T-helper 9 cell (primary cell): ENCODE measurements at regions not wholly inside any gene's neighbourhood (a gene's known extent, or its start where the extent isn't known, plus 50 kb on each side); places are given as distances from the start of the nearest gene placed in this dataset.

Experiments used
- DNase-seq: peaks from one replicate; pipeline ENCODE4 v3.0.0-alpha.2; 2020

DNA sequence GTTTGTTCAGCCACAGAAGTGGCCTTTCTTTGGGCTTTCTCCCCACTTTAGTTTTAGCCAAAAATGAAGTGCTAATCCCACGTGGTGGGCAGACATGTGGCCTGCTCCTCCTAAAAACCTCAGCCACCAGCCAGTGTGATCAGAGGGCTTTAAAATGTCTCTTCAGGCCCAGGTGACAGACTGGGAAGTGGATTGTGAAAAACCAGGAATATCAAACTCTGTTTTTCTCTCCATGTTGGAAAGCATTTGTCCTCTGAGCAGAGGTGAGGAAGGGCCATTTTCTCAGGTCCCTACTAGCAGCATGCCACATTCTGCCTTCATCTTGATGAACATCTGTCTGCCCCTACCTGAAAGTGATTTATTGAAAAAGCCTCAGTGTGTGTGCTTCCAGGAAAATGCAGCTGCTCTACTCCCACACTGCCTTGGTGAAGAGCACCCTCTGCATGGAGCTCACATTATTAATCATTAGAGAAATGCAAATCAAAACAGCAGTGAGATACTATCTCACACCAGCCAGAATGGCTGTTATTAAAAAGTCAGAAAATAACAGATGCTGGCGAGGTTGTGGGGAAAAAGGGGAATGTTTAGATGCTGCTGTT is 181.2 kb upstream of the DMAC1 start:
- DNase-seq = no peak

DNA sequence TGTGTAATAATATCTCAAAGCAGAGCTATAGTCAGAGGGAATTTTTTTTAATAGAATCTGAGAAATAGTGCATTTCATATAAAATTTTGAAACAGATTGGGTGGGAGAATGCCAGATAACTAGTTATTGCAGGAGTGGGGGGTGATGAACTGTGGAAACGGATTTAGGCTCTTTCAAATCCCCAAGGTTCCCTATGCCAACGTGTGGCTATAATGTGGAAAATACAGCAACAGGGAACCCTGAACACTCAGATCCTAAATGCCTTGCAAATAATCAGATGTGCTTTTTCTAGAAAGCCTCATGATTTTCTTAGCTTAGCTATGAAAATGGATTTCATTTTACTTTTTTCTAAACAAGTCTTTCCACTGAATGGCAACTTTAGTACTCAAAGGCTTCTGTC is 180.5 kb upstream of the DMAC1 start:
- no peak for DNase-seq

DNA sequence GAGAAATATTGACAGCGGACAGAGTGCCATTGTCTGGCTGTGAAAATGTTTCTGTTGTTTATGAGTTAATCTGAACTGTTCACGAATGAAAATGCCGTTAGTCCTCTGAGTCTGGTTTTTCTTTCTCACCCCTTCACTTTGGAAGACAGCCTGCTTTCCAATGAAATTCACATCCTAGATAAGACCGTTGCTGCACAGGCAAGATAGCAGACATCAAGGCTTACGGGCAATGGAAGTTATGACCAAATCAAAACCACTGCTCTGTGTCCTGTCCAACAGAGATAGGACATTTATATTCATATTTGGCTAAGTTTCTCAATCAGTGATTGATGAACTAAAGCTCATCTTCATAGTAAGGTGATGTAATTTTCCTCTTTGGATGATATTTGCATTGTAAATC is 180.0 kb upstream of the DMAC1 start:
- DNase-seq = no peak

DNA sequence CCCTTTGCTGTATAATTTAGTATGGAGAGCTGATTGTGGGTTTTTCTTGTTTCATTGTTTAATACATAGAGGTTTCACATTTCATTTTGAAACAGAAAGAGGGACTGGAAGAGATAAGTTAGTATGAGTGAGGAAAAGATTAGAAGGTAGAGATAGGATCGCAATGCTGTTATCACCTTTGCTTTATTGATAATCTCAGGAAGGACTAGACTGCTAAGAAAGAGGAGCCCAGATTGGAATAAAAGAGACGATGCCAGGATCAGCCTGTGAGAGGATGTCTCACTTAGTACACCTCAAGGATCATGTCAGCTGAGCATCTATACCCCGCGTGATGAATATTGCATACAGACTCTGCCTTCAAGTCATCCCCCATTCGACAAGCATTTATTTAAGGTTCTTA is 178.0 kb upstream of the DMAC1 start:
- no peak for DNase-seq

DNA sequence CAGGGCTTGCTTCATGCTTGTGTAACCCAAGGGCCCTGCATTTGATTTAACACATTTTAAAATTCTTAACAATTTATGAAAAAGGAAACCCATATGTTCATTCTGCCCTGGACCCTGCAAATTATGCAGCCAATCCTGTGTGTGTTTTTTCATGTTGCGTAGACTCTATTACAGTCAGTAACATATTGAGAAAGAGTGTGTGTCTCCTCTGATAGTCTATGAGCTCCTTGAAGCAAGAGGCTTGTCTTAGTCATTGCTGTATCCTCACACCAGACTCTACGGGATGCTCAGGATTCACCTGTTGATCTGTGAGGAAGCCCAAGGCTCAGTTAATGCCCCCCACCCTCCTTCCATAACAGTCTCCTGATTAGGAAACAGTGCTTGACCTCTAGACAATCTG is 177.3 kb upstream of the DMAC1 start:
- no peak for DNase-seq

DNA sequence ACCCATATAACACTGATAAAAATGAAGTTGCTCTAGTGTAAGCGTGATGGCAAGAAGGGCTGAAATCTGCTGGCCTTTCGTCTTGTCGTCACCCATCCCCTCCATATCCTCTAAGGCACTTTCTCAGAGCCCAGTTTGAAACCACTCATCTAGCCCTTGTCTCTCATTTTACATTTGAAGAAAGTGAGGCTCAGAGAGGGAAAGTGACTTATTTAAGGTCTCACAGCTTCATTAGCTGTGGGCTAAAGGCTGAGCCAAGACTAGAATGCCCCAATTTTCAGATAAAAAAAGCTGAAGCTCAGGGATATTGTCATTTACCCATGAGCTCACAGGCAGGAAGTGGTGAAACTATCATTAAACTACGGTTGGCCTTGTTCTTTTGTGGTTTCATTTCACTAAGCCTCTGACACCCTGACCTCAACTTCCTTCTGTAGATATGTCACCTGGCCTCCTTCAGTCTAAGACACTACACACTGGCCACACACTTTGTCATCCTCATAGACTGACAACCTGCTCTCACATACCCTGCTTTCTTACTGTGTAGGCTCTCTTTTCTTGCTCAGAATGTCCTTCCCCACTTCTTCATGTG is 176.7 kb upstream of the DMAC1 start:
- DNase-seq = peak; percentile 29

DNA sequence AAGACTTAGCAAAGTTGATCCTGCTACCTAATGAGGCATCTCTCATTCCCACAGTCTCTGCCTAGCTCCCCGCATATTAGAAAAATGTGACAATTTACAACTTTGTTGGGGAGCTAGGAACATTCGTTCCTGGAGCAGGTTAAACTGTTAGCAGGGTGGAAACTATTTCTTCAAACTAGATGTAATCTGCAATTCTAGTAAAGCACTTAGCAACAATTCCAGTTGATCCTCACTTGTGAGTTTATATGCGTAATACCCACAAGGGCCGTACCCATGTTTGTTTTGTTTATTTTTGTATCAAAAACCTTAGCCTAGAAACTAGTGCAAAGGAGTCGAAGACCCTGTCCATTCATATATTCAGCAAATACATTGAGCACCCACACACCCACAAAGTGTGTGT is 175.8 kb upstream of the DMAC1 start:
- DNase-seq = no peak

DNA sequence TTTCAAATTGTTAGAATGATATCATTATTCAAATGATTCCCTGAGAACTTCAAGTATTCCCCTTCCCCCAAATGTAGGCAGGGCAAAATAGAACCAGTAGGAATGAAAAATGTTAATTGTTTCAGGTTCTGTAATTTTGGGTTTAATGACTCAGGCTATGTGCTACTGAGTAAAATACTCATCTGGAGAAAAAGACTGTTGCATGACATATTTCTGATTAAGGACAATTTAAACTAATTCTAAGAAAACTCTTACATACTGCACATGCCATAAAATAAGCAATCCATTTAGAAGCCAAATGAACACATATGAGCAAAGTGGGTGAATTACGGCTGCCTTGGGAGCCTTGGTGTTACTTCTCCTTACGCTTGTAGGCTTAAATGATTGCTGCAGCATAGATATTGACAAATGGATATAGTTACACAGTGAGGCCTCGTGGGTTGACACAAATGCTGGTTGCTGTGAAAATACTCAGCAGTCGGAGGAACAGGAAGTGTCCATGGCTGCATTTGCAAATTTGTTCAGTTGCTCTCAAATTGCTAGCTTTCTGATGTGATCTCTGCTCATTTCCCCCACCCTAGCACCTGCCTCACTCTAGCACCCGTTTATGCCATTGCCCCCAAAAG is 174.9 kb upstream of the DMAC1 start:
- no peak for DNase-seq

DNA sequence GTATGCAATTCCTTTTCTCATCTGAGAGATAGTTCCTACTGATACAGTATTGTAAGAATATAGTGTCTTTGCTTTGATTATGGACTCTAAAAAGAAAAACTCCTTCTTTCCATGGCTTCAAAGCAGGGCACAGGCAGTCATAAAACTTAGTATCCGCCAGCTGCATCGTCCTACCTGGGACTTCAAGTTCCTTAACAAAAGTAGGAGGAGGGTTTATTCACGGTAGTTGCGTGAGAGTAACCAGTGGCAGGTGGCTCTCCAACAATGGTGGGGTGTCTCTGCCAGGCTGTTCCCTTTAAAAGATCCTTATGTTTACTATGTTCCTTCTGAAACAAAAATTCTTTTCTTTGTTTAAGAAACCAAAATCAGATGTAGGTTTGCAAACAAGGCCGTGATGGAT is 173.5 kb upstream of the DMAC1 start:
- DNase-seq = no peak

DNA sequence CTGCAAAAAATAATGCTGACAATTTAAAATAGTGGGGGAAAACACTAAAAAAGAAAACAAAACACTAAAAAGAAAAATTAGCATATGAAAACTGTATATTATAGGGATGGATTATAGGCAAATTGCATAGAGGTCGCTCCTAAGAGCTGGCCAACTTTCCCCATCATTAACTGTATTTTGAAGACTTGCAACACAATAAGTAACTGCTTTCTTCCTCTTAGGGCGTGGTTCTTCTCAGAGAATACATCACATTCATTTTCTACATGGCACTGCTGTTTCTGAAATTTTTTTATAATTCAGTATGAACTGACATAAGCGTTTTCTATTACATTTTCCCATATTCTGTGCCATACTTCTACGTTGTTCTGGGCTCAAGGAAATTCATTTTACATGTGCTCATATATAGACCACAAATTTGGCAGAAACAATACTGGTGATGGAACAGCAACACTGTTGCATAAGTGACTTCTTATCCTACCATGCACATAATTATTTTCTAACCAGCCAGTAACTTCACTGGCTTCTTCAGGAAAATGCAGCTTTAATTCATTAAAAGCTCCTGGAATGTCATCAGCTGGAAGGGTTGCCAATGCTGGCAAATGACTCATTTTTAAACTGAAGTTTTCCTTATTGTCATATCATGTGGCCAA is 171.2 kb upstream of the DMAC1 start:
- DNase-seq = no peak

DNA sequence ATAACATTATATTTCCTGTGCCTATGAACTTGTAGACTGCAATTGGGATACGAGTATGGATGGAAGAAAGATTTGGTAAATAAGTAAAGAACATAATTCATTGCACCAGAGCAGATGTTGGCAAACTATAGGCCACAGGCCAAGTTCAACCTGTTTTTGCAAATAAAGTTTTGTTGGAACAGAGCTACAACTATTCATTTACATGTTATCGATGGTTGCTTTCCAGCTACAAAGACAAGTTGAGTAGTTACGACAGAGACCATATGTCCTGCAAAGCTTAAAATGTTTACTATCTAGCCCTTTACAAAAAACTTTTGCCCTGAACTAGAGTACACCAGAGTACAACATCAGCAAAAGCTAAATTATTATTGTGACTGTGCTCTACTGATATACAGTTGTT is 169.1 kb upstream of the DMAC1 start:
- no peak for DNase-seq

DNA sequence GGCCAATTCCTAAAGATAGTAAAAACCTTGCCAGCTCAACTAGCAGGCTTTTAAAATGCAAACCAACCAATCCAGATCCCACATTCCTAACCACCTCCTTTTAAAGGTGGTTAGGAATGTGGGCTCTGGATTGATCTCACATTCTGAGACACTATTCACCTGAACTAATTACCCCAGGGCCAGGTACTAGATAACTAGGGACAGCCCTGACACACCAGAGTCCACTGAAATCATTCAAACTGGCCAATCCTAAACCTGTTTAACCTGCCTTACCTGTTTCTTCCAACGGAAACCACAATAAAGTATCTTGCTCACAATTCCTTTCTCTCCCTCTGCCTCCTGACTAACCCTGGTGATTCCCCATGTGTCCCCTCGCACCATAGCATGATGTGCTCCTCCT is 168.3 kb upstream of the DMAC1 start:
- DNase-seq = no peak

DNA sequence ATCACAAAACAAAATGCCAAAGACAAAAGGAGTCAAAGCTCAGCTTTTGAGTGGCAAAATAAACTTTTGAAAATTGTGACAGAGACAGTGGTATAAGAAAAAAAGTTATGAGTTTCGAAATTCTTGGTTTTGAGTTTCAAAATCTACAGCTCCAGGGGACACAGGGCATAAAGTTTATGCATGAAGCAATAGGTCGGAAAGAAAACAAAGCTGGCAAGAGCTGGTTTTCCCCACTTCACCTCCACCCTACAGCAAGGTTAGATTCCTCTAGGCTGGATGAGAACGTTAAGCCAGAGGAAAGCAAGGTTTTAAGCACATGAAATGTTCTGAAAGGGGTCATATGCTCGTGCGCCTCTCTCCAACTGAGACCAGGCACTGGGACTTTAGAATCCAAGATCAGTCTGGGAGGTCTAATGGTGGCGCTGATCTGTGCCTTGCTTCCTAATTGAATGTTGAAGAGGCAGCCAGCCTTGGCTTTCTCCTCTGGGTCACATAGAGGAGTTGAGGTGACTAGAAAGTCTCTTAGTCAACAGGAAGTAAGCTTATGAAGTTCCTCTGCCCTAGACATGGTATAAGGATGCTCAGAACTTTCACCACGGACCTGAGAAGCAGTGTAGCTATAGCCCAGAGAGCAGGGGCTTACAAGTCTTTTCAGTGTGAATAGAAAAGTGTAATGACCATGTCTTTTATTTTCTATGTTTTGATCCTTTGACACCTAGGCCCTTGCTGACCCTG is 167.7 kb upstream of the DMAC1 start:
- no peak for DNase-seq

DNA sequence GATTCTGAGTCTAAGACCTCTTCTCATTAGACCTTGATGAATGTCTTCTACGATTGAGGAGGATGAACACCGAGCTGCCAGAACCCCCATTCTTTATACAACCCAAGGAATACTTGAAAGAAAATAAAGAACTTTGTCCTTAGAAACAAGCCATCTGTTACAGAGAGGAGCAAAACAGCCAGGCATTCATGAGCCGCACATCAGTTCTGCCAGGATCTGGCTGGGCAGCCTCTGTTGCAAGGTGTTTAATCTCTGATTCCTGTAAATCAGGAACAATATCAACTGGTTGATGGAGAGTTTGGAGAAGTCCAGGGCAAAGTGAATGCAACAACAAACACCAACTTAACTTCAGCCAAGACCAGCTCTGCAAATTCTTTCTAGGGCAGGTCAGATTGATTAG is 165.5 kb upstream of the DMAC1 start:
- DNase-seq = no peak

DNA sequence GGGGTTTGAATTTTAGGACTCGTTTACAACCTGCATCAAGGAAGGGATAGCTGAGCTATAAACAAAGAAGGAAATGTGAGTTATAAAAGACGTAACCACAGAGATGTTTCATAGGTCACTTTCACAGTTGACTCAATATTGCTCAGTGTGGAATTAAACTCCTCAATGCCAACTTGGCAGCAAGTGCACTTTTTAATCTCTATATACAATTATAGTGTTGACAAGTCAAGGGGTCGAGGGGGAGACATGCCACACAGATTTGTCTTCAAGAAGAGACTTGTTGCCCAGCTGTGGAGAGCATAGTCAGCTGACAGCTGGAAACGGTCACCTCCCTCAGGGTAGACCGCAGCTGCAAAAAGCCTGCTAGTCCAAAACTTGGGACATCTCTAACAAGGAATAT is 163.4 kb upstream of the DMAC1 start:
- DNase-seq = no peak

DNA sequence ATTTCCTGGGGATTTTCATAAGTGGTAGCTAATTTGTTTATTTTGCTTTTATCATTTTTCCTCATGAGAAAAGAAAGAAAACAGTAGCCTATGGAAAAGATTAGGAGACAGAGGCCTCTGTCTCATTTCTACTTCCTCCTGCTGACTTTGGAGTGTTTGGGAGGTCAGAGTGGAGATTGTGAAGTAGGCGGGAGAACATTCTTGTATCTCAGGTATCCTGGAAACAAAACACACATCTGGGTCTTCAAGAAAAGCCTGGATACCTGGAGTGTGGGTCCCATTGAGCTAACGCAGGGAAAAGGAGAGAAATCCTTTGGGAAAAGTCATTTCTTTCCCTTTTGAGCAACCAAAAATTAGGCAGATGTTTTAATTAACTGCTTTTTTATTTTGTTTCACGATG is 161.5 kb upstream of the DMAC1 start:
- DNase-seq = no peak

DNA sequence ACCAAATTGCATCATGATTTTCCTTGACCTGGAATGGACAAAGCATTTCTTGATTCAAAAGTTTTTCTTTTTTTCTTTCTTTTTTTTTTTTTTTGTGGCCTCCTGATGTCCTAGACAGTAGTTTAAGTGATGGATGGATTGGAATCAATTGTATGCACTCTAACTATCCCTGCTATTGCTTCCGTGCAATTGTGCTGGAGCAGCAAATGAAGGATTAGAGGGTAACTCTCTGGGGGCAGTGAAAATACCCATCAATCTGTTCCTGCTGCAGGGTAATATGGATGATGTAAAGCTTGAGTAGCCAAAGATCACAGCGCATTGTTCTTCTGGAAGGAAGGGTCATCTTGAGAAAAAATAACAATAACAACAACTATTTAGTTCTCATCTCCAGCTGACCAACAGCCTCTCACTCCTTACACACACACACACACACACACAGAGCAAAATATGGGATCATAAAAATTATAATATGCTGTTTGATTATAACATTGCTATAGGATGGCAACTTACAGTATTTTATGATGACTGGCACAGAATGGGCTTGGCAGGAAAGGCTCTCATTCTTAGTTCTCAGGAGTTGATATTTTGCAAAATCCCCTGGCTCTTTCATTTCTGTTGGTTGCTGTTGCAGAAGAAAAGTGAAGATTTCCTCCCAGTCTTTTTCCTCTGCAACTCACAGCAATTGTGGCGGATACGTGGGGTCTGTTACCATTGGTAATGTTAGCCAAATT is 160.9 kb upstream of the DMAC1 start:
- DNase-seq = no peak

DNA sequence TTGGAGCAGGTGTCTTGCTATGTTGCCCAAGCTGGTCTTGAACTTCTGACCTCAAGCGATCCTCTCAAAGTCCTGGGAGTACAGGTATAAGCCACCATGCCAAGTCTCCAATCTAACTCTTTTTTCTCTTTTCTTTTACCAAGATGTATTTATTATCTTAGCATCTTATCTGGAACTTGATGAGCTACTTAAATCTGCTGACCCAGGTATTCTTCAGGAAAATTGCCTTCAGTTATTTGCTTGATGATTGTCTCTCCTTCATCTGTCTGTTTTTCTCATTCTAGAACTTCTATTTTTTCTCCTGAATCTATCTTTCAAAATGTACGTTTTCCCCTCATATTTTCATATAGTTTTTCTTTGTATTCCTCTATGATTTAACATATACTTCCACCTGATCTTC is 158.2 kb upstream of the DMAC1 start:
- no peak for DNase-seq

DNA sequence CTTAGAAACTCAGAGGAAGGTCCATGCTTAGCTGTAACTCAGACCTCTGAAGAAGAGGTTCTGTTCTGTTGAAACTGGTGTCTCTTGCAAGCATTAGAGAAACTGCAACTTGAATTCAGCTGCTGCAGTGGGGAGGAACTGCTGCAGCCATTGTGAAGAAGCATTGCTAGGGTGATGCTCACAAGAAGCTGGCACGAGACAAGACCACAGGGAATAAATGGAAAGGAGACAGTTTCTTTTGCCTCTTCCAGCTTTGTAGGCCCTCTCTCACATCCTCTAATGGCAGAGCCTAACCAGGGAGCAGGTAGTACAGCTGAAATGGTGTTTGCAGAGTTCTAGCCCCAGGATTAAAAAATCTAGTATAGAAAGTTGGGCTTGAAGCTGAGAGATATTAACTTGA is 148.0 kb upstream of the DMAC1 start:
- DNase-seq = no peak

DNA sequence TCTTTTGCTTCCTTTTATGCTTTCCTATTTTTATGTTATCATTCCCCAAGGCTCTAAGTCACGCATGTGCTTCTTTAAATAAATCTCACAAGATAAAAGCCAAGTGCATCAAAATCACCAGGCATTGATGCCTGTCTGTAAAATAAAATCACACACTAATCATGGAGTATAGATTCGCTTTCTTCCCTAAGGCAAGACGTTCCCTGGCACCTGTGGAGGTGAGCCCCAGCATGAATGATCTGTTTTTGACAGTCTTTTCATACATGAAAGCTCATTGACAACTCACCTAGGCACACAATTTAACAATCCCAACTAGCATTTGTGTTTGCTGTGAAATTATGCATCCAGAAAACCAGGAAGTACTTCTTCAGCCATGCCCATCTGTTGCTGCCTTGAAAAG is 146.9 kb upstream of the DMAC1 start:
- DNase-seq = no peak

DNA sequence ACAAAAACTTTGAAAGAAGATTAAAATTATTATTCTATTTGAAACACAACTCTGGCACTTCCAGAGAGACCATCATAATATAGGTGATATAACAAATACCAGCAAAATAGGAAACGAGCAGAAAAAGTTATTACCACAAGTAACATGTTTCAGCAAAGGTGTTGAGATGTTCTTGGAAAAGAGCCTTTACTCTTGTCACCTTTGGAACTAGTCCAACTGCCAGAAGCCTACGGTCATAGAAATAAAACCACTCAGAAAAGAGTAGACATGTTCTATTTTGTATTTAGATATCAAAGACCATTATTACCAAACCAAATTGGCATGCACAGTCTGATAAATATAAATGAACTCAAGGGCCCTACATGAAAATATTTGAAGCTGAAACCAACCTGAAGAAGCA is 145.0 kb upstream of the DMAC1 start:
- no peak for DNase-seq

DNA sequence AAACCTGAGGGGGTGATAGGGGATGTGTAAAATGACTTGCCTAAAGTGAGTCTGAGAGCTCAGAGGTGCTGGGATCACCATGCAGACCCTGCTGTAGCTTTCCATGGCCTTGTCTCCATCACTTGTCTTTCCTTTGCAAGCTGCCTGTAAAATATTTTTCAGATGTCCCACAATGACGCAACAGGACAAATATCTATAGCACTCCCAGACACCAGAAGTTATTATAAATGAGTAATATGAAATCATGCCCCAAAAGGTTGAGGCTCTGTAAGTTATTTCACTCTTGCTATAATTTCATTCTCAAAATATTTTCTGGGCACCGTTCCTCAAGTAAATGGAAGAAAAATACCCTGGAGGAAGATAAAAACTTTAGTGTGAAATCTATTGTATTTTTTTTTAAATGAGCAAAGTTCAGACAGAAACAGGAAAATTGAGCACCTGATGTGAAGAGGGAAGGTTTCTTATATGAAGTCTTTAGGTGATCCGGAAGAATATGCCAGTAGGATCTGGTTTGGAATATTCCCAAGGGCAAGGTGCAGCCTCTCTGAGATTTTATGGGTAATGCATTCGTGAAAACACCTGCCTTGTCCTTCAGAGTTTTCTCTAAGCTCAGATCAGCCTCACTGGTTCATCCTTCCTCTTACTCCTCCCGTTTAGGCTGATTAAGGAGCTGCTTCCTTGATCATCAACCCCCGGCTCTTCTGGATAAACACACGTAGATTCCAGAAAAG is 138.3 kb upstream of the DMAC1 start:
- no peak for DNase-seq
